ENCODE measurements at regions not wholly inside any gene's neighbourhood (a gene's known extent, or its start where the extent isn't known, plus 50 kb on each side); places are given as distances from the start of the nearest gene placed in this dataset.

GRCh38 chr4:65126200-65126599, 544.1 kb downstream of the EPHA5 start:
- DNase-seq (ENCODE audit: low spot score) = no peak

GRCh38 chr4:65120287-65120686, 550.0 kb downstream of the EPHA5 start:
- DNase-seq (ENCODE audit: low spot score) = no peak

- no peak for DNase-seq (ENCODE audit: low spot score)
Measured at GRCh38 chr4:65102419-65102818, 567.9 kb downstream of the EPHA5 start.

- DNase-seq (ENCODE audit: low spot score) = no peak
Measured at GRCh38 chr4:65096630-65097029, 573.7 kb downstream of the EPHA5 start.

- DNase-seq (ENCODE audit: low spot score) = no peak
Measured at GRCh38 chr4:65089666-65090065, 580.6 kb downstream of the EPHA5 start.

- DNase-seq (ENCODE audit: low spot score) = no peak
Measured at GRCh38 chr4:65083076-65083475, 587.2 kb downstream of the EPHA5 start.

- DNase-seq (ENCODE audit: low spot score) = no peak
Measured at GRCh38 chr4:65071564-65071963, 598.7 kb downstream of the EPHA5 start.

- DNase-seq (ENCODE audit: low spot score) = no peak
Measured at GRCh38 chr4:65069177-65069576, 601.1 kb downstream of the EPHA5 start.

GRCh38 chr4:65066106-65066505, 604.2 kb downstream of the EPHA5 start:
- DNase-seq (ENCODE audit: low spot score) = no peak

GRCh38 chr4:65063601-65064000, 606.7 kb downstream of the EPHA5 start:
- no peak for DNase-seq (ENCODE audit: low spot score)

- no peak for DNase-seq (ENCODE audit: low spot score)
Measured at GRCh38 chr4:65050786-65051185, 619.5 kb downstream of the EPHA5 start.

- peak; percentile 6 for DNase-seq (ENCODE audit: low spot score)
Measured at GRCh38 chr4:65046192-65047133, 623.8 kb downstream of the EPHA5 start.

- no peak for DNase-seq (ENCODE audit: low spot score)
Measured at GRCh38 chr4:65033899-65034298, 624.6 kb upstream of the TECRL start.

- DNase-seq (ENCODE audit: low spot score) = no peak
Measured at GRCh38 chr4:65028592-65028991, 619.3 kb upstream of the TECRL start.

- peak; percentile 10 for DNase-seq (ENCODE audit: low spot score)
Measured at GRCh38 chr4:65023883-65024670, 614.8 kb upstream of the TECRL start.

GRCh38 chr4:65023081-65023480, 613.8 kb upstream of the TECRL start:
- no peak for DNase-seq (ENCODE audit: low spot score)

GRCh38 chr4:65021737-65022136, 612.5 kb upstream of the TECRL start:
- DNase-seq (ENCODE audit: low spot score) = no peak

GRCh38 chr4:65021149-65021548, 611.9 kb upstream of the TECRL start:
- no peak for DNase-seq (ENCODE audit: low spot score)

GRCh38 chr4:65019775-65020174, 610.5 kb upstream of the TECRL start:
- no peak for DNase-seq (ENCODE audit: low spot score)

GRCh38 chr4:65018313-65018712, 609.1 kb upstream of the TECRL start:
- no peak for DNase-seq (ENCODE audit: low spot score)

- DNase-seq (ENCODE audit: low spot score) = no peak
Measured at GRCh38 chr4:65014078-65014477, 604.8 kb upstream of the TECRL start.

GRCh38 chr4:65007841-65008439, 598.7 kb upstream of the TECRL start:
- DNase-seq (ENCODE audit: low spot score) = peak; percentile 5

GRCh38 chr4:64975177-64975576, 565.9 kb upstream of the TECRL start:
- DNase-seq (ENCODE audit: low spot score) = no peak
